ENCODE measurements at regions not wholly inside any gene's neighbourhood (a gene's known extent, or its start where the extent isn't known, plus 50 kb on each side); places are given as distances from the start of the nearest gene placed in this dataset.

GRCh38 chr16:51009359-51009758 lies 141.7 kb downstream of the SALL1 start:
- H3K4me2 ChIP-seq, result no peak overlapping the region
- 0 out of 22 replicates have a peak, but pooled peaks cover 0 to 3% (median 0%) of the 10 kb centered on the region in 11 experiments for H4K20me1 ChIP-seq
- no peak overlapping the region for H3K27ac ChIP-seq
- no peaks in the 10 kb centered on the region for H3K4me1 ChIP-seq
- no peaks in the 10 kb centered on the region for H3K36me3 ChIP-seq
- H3K4me3 ChIP-seq, result no peak overlapping the region
- no peak overlapping the region for H3K9ac ChIP-seq
- TF ChIP-seq Cebpa-rat (IDR thresholded peaks at IDR 0.05), result no peak
- H3K9me3 ChIP-seq (replicated peaks in 1 of 11), result peaks cover 38 to 49% (median 43%) of the 10 kb centered on the region in 11 experiments
- H3K27me3 ChIP-seq, result no peaks in the 10 kb centered on the region

DNA sequence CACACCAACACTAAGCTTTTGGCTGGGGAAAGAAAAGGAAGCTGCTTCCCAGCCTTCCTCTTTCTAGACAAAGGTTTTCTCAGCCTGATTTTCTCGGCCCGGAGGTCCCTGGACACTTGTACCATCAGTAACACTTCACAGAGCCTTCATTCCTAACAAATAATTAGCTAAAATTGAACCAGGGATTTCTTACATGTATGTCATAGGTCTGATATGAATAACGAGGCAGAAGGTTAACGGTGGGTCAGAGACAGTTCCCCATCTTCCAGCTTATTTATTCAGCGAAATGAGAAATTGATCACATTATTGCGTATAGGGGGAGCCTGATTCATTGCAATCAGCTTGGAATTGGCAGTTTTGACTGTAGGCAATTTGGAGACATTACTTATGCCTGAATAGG lies 142.5 kb downstream of the SALL1 start:
- no peak overlapping the region for H3K9ac ChIP-seq
- no peak overlapping the region for H3K4me3 ChIP-seq
- no peak for TF ChIP-seq Cebpa-rat (IDR thresholded peaks at IDR 0.05)
- H3K36me3 ChIP-seq, result no peaks in the 10 kb centered on the region
- 0 out of 22 replicates have a peak, but pooled peaks cover 0 to 2% (median 0%) of the 10 kb centered on the region in 11 experiments for H4K20me1 ChIP-seq
- H3K27me3 ChIP-seq, result no peaks in the 10 kb centered on the region
- H3K9me3 ChIP-seq (replicated peaks in 1 of 11), result peaks cover 38 to 49% (median 43%) of the 10 kb centered on the region in 11 experiments
- H3K4me2 ChIP-seq, result no peak overlapping the region
- H3K27ac ChIP-seq, result no peak overlapping the region
- 0 out of 20 replicates have a peak, but pooled peaks cover 0 to under 1% (median 0%) of the 10 kb centered on the region in 10 experiments for H3K4me1 ChIP-seq

GRCh38 chr16:51008037-51008436 lies 143.0 kb downstream of the SALL1 start:
- H3K9me3 ChIP-seq (replicated peaks in 1 of 11), result peaks cover 38 to 49% (median 43%) of the 10 kb centered on the region in 11 experiments
- no peak overlapping the region for H3K9ac ChIP-seq
- H3K4me1 ChIP-seq, result peaks cover 0 to 6% (median 2%) of the 10 kb centered on the region in 10 experiments; a peak in 15 of 20 replicates
- H3K27me3 ChIP-seq, result no peaks in the 10 kb centered on the region
- TF ChIP-seq Cebpa-rat (IDR thresholded peaks at IDR 0.05), result no peak
- H4K20me1 ChIP-seq, result no peaks in the 10 kb centered on the region
- no peaks in the 10 kb centered on the region for H3K36me3 ChIP-seq
- H3K27ac ChIP-seq, result no peak overlapping the region
- no peak overlapping the region for H3K4me2 ChIP-seq
- H3K4me3 ChIP-seq, result no peak overlapping the region

DNA sequence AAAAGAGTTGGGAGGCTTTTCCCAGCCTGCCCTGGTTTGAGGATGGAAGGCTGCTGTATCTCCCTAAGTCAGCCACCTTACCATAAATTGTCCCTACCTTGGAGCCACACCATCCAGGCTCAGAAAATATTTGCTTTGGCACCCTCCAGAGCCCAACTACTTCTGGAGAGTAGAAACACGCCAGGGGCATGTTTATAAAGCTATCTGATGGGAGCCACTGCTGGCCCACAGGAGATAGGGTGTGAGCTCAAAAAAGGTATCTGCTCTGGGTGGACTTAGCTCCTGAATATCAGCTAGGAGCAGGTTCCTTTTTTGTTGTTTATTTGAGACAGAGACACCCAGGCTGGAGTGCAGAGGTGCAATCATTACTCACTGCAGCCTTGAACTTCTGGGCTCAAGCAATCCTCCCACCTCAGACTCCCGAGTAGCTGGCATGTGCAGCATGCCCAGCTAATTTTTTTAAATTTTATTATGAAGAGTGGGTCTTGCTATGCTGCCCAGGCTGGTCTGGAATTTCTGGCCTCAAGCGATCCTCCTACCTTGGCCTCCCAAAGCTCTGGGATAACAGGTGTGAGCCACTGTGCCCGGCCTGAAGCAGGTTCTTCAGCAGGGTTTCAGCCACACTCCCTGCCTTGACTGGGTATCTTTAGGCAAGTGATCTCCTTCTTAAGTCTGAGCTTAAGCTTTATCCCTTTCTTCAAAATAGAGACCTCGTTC lies 147.1 kb downstream of the SALL1 start:
- no peak for TF ChIP-seq Cebpa-rat (IDR thresholded peaks at IDR 0.05)
- Histone ChIP-seq H3K27me3 (no peaks in the 10 kb centered on the region), H3K9ac (no peak overlapping the region), H3K9me3 (replicated peaks in 1 of 11) (peaks cover 22 to 29% (median 26%) of the 10 kb centered on the region in 11 experiments), H3K4me3 (no peak overlapping the region), H3K4me2 (no peak overlapping the region), H4K20me1 (no peaks in the 10 kb centered on the region), H3K36me3 (no peaks in the 10 kb centered on the region), H3K27ac (no peak overlapping the region), H3K4me1 (peaks cover 0 to 15% (median 11%) of the 10 kb centered on the region in 10 experiments; a peak in 16 of 20 replicates)

DNA sequence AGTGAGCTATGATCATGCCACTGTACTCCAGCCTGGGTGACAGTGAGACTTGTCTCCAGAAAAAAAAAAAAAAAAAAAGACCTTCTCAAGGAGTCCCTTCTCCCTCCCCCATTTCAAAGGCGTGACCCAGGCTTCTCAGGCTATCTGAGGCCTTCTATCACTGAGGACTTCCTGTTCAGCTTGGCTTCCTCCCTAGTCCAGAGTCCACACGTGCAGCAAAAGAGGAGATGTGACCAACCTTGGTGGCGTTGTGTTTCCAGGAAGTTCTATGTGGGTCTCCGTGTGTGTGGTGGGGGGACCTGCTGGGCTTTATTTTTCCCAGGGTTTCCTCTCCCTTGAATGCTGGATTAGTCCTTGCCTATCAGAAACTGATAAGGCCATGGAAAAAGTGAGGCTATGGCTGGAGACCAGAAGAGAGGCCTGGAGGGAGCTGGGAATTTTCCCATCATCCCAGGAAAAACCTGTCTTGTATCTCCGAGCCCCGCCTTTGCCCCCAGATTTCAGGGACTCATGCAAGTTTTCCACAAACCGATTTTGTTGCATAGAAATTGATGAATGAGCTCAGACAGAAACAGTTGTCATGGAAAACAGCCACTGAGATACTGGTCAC lies 148.1 kb downstream of the SALL1 start:
- Histone ChIP-seq H3K27me3 (no peaks in the 10 kb centered on the region), H3K4me2 (peak overlapping the region in 9 of 11 experiments; percentile 32 to 68 (median 43); a peak in 17 of 22 replicates), H3K27ac (peak overlapping the region in 1 of 11 experiments; percentile 20; a peak in 2 of 22 replicates), H3K9ac (no peak overlapping the region), H3K4me3 (no peak overlapping the region), H3K4me1 (peaks cover 0 to 15% (median 11%) of the 10 kb centered on the region in 10 experiments; a peak in 16 of 20 replicates), H3K36me3 (no peaks in the 10 kb centered on the region), H4K20me1 (no peaks in the 10 kb centered on the region), H3K9me3 (replicated peaks in 1 of 11) (peaks cover 11 to 19% (median 16%) of the 10 kb centered on the region in 11 experiments)
- no peak for TF ChIP-seq Cebpa-rat (IDR thresholded peaks at IDR 0.05)

DNA sequence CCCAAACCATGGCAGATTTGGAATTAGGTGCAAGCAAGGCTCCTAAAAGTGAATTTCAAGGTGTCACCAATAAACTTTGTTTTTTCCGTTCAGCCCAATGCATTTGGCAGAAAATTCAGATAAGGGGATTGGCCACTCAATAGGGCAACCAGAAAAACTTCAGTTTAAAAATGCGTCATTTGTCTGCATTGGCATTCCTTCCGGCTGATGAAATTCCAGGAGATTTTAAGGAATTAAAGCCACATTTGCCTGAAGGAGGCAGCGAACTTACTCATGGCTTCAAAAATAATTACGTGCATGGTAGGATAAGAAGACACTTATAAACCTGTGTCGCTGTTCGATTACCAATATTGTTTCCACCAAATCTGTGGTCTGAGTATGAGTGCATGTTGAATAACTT lies 151.9 kb downstream of the SALL1 start:
- no peaks in the 10 kb centered on the region for H4K20me1 ChIP-seq
- H3K4me2 ChIP-seq, result no peak overlapping the region
- no peak overlapping the region for H3K27ac ChIP-seq
- H3K4me3 ChIP-seq, result no peak overlapping the region
- no peaks in the 10 kb centered on the region for H3K36me3 ChIP-seq
- no peaks in the 10 kb centered on the region for H3K27me3 ChIP-seq
- peaks cover 0 to 53% (median 36%) of the 10 kb centered on the region in 10 experiments; a peak in 16 of 20 replicates for H3K4me1 ChIP-seq
- TF ChIP-seq Cebpa-rat (IDR thresholded peaks at IDR 0.05), result no peak
- H3K9ac ChIP-seq, result no peak overlapping the region
- no peaks in the 10 kb centered on the region; a peak in 1 of 22 replicates for H3K9me3 ChIP-seq (replicated peaks in 1 of 11)

GRCh38 chr16:50998411-50998810 lies 152.7 kb downstream of the SALL1 start:
- no peak for TF ChIP-seq Cebpa-rat (IDR thresholded peaks at IDR 0.05)
- Histone ChIP-seq H3K9ac (no peak overlapping the region), H3K4me2 (no peak overlapping the region), H3K4me3 (no peak overlapping the region), H3K4me1 (peaks cover 2 to 59% (median 42%) of the 10 kb centered on the region in 10 experiments; a peak in 17 of 20 replicates), H3K27me3 (no peaks in the 10 kb centered on the region), H3K36me3 (no peaks in the 10 kb centered on the region), H3K9me3 (replicated peaks in 1 of 11) (no peaks in the 10 kb centered on the region; a peak in 1 of 22 replicates), H3K27ac (no peak overlapping the region), H4K20me1 (no peaks in the 10 kb centered on the region)

DNA sequence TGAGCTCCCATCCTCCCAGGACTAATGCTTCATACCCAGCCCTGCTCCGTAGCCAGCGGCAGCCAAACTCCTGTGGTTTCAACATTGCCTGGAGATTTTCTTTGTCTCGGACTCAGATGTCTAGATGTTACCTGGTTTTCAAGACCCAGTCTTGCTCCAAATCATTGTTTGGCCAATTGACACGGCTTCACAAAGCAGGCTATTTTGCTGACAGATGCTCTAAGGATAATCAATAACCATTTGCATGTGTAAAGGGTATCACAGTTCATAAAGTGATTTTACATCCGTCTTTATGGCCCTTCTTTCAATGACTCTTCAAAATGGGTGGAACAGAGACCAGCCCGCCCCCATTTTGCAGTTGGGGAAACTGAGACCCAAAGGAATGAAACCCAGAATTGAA lies 153.4 kb downstream of the SALL1 start:
- Histone ChIP-seq H3K27me3 (no peaks in the 10 kb centered on the region), H3K36me3 (no peaks in the 10 kb centered on the region), H3K27ac (no peak overlapping the region), H3K4me3 (no peak overlapping the region), H3K4me2 (peak overlapping the region in 6 of 11 experiments; percentile 35 to 73 (median 66); a peak in 10 of 22 replicates), H3K9me3 (replicated peaks in 1 of 11) (no peaks in the 10 kb centered on the region; a peak in 1 of 22 replicates), H4K20me1 (no peaks in the 10 kb centered on the region), H3K4me1 (peaks cover 9 to 59% (median 43%) of the 10 kb centered on the region in 10 experiments; a peak in 19 of 20 replicates), H3K9ac (no peak overlapping the region)
- no peak for TF ChIP-seq Cebpa-rat (IDR thresholded peaks at IDR 0.05)

GRCh38 chr16:50996830-50997186 lies 154.3 kb downstream of the SALL1 start:
- peaks cover 11 to 62% (median 46%) of the 10 kb centered on the region in 10 experiments; a peak in 19 of 20 replicates for H3K4me1 ChIP-seq
- H4K20me1 ChIP-seq, result no peaks in the 10 kb centered on the region
- no peak overlapping the region for H3K9ac ChIP-seq
- no peaks in the 10 kb centered on the region for H3K27me3 ChIP-seq
- H3K9me3 ChIP-seq (replicated peaks in 1 of 11), result no peaks in the 10 kb centered on the region; a peak in 1 of 22 replicates
- H3K4me3 ChIP-seq, result no peak overlapping the region
- TF ChIP-seq Cebpa-rat (IDR thresholded peaks at IDR 0.05), result no peak
- peak overlapping the region in 8 of 11 experiments; percentile 35 to 73 (median 62); a peak in 15 of 22 replicates for H3K4me2 ChIP-seq
- H3K36me3 ChIP-seq, result no peaks in the 10 kb centered on the region
- no peak overlapping the region for H3K27ac ChIP-seq

All from BLaER1 treated with 17β-estradiol and CSF1 and Interleukin-3, amounts not matched to agents 10 nM and 100 nM (cell line).